ENCODE measurements at regions not wholly inside any gene's neighbourhood (a gene's known extent, or its start where the extent isn't known, plus 50 kb on each side); places are given as distances from the start of the nearest gene placed in this dataset.

DNA sequence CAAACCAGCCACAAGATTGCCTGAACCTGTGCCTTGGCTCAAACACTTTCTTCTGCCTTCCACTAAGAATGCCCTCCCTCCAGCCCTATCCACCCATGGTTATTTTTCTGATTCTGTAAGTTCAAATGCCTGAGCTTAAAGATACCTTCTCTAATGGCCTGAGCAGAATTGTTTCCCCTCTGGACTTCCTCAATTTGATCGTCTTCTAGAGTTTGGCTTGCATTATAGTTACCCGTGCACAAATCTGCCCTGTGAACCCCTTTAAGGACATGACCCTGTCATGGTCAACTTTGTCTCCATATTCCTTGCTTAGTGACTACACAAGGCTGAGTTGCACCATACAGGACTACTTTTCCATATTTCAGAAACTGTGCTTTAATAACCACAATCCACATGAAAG, 481.0 kb downstream of the FOXO1 start:
- TF ChIP-seq, protein P1, sequence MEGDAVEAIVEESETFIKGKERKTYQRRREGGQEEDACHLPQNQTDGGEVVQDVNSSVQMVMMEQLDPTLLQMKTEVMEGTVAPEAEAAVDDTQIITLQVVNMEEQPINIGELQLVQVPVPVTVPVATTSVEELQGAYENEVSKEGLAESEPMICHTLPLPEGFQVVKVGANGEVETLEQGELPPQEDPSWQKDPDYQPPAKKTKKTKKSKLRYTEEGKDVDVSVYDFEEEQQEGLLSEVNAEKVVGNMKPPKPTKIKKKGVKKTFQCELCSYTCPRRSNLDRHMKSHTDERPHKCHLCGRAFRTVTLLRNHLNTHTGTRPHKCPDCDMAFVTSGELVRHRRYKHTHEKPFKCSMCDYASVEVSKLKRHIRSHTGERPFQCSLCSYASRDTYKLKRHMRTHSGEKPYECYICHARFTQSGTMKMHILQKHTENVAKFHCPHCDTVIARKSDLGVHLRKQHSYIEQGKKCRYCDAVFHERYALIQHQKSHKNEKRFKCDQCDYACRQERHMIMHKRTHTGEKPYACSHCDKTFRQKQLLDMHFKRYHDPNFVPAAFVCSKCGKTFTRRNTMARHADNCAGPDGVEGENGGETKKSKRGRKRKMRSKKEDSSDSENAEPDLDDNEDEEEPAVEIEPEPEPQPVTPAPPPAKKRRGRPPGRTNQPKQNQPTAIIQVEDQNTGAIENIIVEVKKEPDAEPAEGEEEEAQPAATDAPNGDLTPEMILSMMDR (IDR thresholded peaks at IDR 0.05): no peak
- TF ChIP-seq POLR2A (IDR thresholded peaks at IDR 0.05): no peak
